ENCODE measurements at regions not wholly inside any gene's neighbourhood (a gene's known extent, or its start where the extent isn't known, plus 50 kb on each side); places are given as distances from the start of the nearest gene placed in this dataset.

- Histone ChIP-seq H3K9ac (ENCODE audit: low read depth, low read length) (no peak overlapping the region), H3K4me1 (ENCODE audit: control insufficient read depth, insufficient read depth, low read length) (no peaks in the 10 kb centered on the region), H3K27me3 (ENCODE audit: control insufficient read depth, insufficient read depth, low read length) (no peaks in the 10 kb centered on the region), H3K4me2 (ENCODE audit: low read length) (no peak overlapping the region), H3K36me3 (ENCODE audit: insufficient read depth, low read length) (no peaks in the 10 kb centered on the region), H3K9me3 (replicated peaks; ENCODE audit: low read length) (no peaks in the 10 kb centered on the region), H3K4me3 (ENCODE audit: low read length) (no peak overlapping the region)
Observed at GRCh38 chr5:43994352-43994708, 391.4 kb downstream of the NNT start.

GRCh38 chr5:43993634-43994351 lies 390.8 kb downstream of the NNT start:
- Histone ChIP-seq H3K4me2 (ENCODE audit: low read length) (no peak overlapping the region), H3K36me3 (ENCODE audit: insufficient read depth, low read length) (no peaks in the 10 kb centered on the region), H3K9me3 (replicated peaks; ENCODE audit: low read length) (no peaks in the 10 kb centered on the region), H3K27me3 (ENCODE audit: control insufficient read depth, insufficient read depth, low read length) (no peaks in the 10 kb centered on the region), H3K9ac (ENCODE audit: low read depth, low read length) (no peak overlapping the region), H3K4me3 (ENCODE audit: low read length) (no peak overlapping the region), H3K4me1 (ENCODE audit: control insufficient read depth, insufficient read depth, low read length) (no peaks in the 10 kb centered on the region)

GRCh38 chr5:43985411-43985810 lies 382.4 kb downstream of the NNT start:
- no peaks in the 10 kb centered on the region for H3K9me3 ChIP-seq (replicated peaks; ENCODE audit: low read length)
- no peaks in the 10 kb centered on the region for H3K4me1 ChIP-seq (ENCODE audit: control insufficient read depth, insufficient read depth, low read length)
- no peaks in the 10 kb centered on the region for H3K36me3 ChIP-seq (ENCODE audit: insufficient read depth, low read length)
- H3K4me2 ChIP-seq (ENCODE audit: low read length), result no peak overlapping the region
- H3K27me3 ChIP-seq (ENCODE audit: control insufficient read depth, insufficient read depth, low read length), result no peaks in the 10 kb centered on the region
- H3K9ac ChIP-seq (ENCODE audit: low read depth, low read length), result no peak overlapping the region
- no peak overlapping the region for H3K4me3 ChIP-seq (ENCODE audit: low read length)

GRCh38 chr5:43981556-43981955 lies 378.6 kb downstream of the NNT start:
- H3K9me3 ChIP-seq (replicated peaks; ENCODE audit: low read length), result no peaks in the 10 kb centered on the region
- no peaks in the 10 kb centered on the region for H3K27me3 ChIP-seq (ENCODE audit: control insufficient read depth, insufficient read depth, low read length)
- H3K4me1 ChIP-seq (ENCODE audit: control insufficient read depth, insufficient read depth, low read length), result no peaks in the 10 kb centered on the region
- H3K9ac ChIP-seq (ENCODE audit: low read depth, low read length), result no peak overlapping the region
- no peaks in the 10 kb centered on the region for H3K36me3 ChIP-seq (ENCODE audit: insufficient read depth, low read length)
- no peak overlapping the region for H3K4me2 ChIP-seq (ENCODE audit: low read length)
- no peak overlapping the region for H3K4me3 ChIP-seq (ENCODE audit: low read length)

- H3K4me2 ChIP-seq (ENCODE audit: low read length), result no peak overlapping the region
- H3K36me3 ChIP-seq (ENCODE audit: insufficient read depth, low read length), result no peaks in the 10 kb centered on the region
- H3K4me1 ChIP-seq (ENCODE audit: control insufficient read depth, insufficient read depth, low read length), result no peaks in the 10 kb centered on the region
- no peak overlapping the region for H3K9ac ChIP-seq (ENCODE audit: low read depth, low read length)
- no peak overlapping the region for H3K4me3 ChIP-seq (ENCODE audit: low read length)
- H3K9me3 ChIP-seq (replicated peaks; ENCODE audit: low read length), result no peaks in the 10 kb centered on the region
- H3K27me3 ChIP-seq (ENCODE audit: control insufficient read depth, insufficient read depth, low read length), result no peaks in the 10 kb centered on the region
Observed at GRCh38 chr5:43973908-43974307, 370.9 kb downstream of the NNT start.

GRCh38 chr5:43973318-43973717 lies 370.3 kb downstream of the NNT start:
- Histone ChIP-seq H3K4me2 (ENCODE audit: low read length) (no peak overlapping the region), H3K9me3 (replicated peaks; ENCODE audit: low read length) (no peaks in the 10 kb centered on the region), H3K36me3 (ENCODE audit: insufficient read depth, low read length) (no peaks in the 10 kb centered on the region), H3K27me3 (ENCODE audit: control insufficient read depth, insufficient read depth, low read length) (no peaks in the 10 kb centered on the region), H3K4me1 (ENCODE audit: control insufficient read depth, insufficient read depth, low read length) (no peaks in the 10 kb centered on the region), H3K9ac (ENCODE audit: low read depth, low read length) (no peak overlapping the region), H3K4me3 (ENCODE audit: low read length) (no peak overlapping the region)

- H3K4me2 ChIP-seq (ENCODE audit: low read length), result no peak overlapping the region
- H3K4me1 ChIP-seq (ENCODE audit: control insufficient read depth, insufficient read depth, low read length), result no peaks in the 10 kb centered on the region
- H3K9me3 ChIP-seq (replicated peaks; ENCODE audit: low read length), result no peaks in the 10 kb centered on the region
- H3K9ac ChIP-seq (ENCODE audit: low read depth, low read length), result no peak overlapping the region
- H3K36me3 ChIP-seq (ENCODE audit: insufficient read depth, low read length), result no peaks in the 10 kb centered on the region
- no peak overlapping the region for H3K4me3 ChIP-seq (ENCODE audit: low read length)
- no peaks in the 10 kb centered on the region for H3K27me3 ChIP-seq (ENCODE audit: control insufficient read depth, insufficient read depth, low read length)
Observed at GRCh38 chr5:43967165-43967564, 364.2 kb downstream of the NNT start.

DNA sequence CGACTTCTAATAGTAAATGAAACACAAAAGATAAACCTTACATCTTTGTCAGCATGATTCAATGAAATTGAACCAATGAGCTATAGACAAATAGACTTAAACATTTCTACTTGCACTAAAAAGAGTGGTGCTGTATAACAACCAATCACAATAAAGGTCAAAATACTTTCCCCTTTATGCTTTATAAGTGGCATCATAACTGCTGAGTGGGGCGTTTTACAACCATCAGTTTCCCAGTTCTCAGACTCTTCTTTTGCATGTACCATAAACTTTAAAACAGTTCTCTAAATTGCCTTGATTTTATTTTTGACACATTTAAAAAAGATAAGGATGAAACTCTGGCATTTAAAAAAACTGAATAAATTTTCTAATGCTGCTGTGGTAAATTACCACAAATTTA lies 356.2 kb downstream of the NNT start:
- H3K9ac ChIP-seq (ENCODE audit: low read depth, low read length), result no peak overlapping the region
- no peaks in the 10 kb centered on the region for H3K27me3 ChIP-seq (ENCODE audit: control insufficient read depth, insufficient read depth, low read length)
- H3K4me3 ChIP-seq (ENCODE audit: low read length), result no peak overlapping the region
- no peaks in the 10 kb centered on the region for H3K9me3 ChIP-seq (replicated peaks; ENCODE audit: low read length)
- no peaks in the 10 kb centered on the region for H3K4me1 ChIP-seq (ENCODE audit: control insufficient read depth, insufficient read depth, low read length)
- no peaks in the 10 kb centered on the region for H3K36me3 ChIP-seq (ENCODE audit: insufficient read depth, low read length)
- no peak overlapping the region for H3K4me2 ChIP-seq (ENCODE audit: low read length)

DNA sequence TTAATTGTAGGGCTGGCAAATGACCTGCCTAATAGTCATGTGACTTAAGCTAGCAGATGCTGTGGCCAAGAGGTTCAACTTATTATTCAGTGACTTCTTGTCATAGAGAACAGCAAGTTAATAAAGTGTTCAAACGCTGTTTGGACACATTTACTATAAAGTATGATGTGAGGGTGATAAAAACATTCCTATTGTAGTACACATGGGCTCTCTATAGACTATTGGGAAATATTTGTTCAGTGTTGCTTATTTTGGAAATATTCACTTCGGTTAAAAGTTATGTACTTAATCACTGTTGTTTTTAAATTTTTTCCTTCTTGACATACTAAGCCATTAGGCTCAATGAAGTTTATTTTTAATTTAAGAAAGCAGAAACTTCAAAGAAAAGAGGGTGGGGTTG lies 345.0 kb downstream of the NNT start:
- no peak overlapping the region for H3K4me3 ChIP-seq (ENCODE audit: low read length)
- no peaks in the 10 kb centered on the region for H3K36me3 ChIP-seq (ENCODE audit: insufficient read depth, low read length)
- H3K9me3 ChIP-seq (replicated peaks; ENCODE audit: low read length), result no peaks in the 10 kb centered on the region
- H3K27me3 ChIP-seq (ENCODE audit: control insufficient read depth, insufficient read depth, low read length), result no peaks in the 10 kb centered on the region
- H3K4me1 ChIP-seq (ENCODE audit: control insufficient read depth, insufficient read depth, low read length), result no peaks in the 10 kb centered on the region
- no peak overlapping the region for H3K4me2 ChIP-seq (ENCODE audit: low read length)
- no peak overlapping the region for H3K9ac ChIP-seq (ENCODE audit: low read depth, low read length)

DNA sequence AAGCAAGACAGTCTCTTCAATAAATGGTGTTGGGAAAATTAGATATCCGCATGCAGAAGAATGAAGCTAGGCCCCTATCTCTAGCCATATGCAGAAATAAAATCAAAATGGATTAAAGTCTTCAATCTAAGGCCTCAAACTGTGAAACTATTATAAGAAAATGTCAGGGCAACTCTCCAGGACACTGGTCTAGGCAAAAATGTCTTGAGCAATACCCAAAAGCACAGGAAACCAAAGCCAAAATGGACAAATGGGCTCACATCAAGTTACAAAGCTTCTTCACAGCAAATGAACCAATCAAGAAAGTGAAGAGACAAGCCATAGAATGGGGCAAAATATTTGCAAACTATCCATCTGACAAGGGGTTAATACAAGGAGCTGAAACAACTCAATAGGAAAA lies 338.8 kb downstream of the NNT start:
- no peaks in the 10 kb centered on the region for H3K4me1 ChIP-seq (ENCODE audit: control insufficient read depth, insufficient read depth, low read length)
- H3K4me3 ChIP-seq (ENCODE audit: low read length), result no peak overlapping the region
- no peak overlapping the region for H3K9ac ChIP-seq (ENCODE audit: low read depth, low read length)
- no peaks in the 10 kb centered on the region for H3K36me3 ChIP-seq (ENCODE audit: insufficient read depth, low read length)
- no peaks in the 10 kb centered on the region for H3K9me3 ChIP-seq (replicated peaks; ENCODE audit: low read length)
- H3K4me2 ChIP-seq (ENCODE audit: low read length), result no peak overlapping the region
- no peaks in the 10 kb centered on the region for H3K27me3 ChIP-seq (ENCODE audit: control insufficient read depth, insufficient read depth, low read length)

DNA sequence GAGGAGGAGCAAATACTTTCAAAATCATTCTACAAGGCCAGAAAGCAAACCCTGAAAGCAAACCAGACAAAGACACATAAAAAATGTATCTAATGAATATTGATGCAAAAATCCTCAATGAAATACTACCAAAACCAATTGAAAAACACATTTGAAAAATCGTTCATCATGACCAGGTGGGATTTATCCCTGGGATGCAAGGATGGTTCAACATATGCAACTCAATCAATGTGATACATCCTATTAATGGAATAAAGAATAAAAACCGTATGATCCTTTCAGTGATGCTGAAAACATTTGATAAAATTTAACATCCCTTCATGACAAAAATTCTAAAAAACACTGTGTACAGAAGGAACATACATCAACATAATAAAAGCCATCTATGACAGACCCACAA lies 337.6 kb downstream of the NNT start:
- no peaks in the 10 kb centered on the region for H3K9me3 ChIP-seq (replicated peaks; ENCODE audit: low read length)
- H3K4me1 ChIP-seq (ENCODE audit: control insufficient read depth, insufficient read depth, low read length), result no peaks in the 10 kb centered on the region

GRCh38 chr5:43926923-43927322 lies 323.9 kb downstream of the NNT start:
- Histone ChIP-seq H3K36me3 (ENCODE audit: insufficient read depth, low read length) (no peaks in the 10 kb centered on the region), H3K4me2 (ENCODE audit: low read length) (no peak overlapping the region), H3K4me3 (ENCODE audit: low read length) (no peak overlapping the region), H3K9me3 (replicated peaks; ENCODE audit: low read length) (no peaks in the 10 kb centered on the region), H3K27me3 (ENCODE audit: control insufficient read depth, insufficient read depth, low read length) (no peaks in the 10 kb centered on the region), H3K4me1 (ENCODE audit: control insufficient read depth, insufficient read depth, low read length) (no peaks in the 10 kb centered on the region), H3K9ac (ENCODE audit: low read depth, low read length) (no peak overlapping the region)

More for the DNA sequence above, 337.6 kb downstream of the NNT start:
- H3K9ac ChIP-seq (ENCODE audit: low read depth, low read length), result no peak overlapping the region
- H3K27me3 ChIP-seq (ENCODE audit: control insufficient read depth, insufficient read depth, low read length), result no peaks in the 10 kb centered on the region
- no peak overlapping the region for H3K4me2 ChIP-seq (ENCODE audit: low read length)
- no peak overlapping the region for H3K4me3 ChIP-seq (ENCODE audit: low read length)
- H3K36me3 ChIP-seq (ENCODE audit: insufficient read depth, low read length), result no peaks in the 10 kb centered on the region

Data from skeletal muscle satellite cell (primary cell).